Upper lobe of left lung (tissue), 4 donors: ENCODE measurements at regions not wholly inside any gene's neighbourhood (a gene's known extent, or its start where the extent isn't known, plus 50 kb on each side); places are given as distances from the start of the nearest gene placed in this dataset.

Source experiments
- EP300 ChIP-seq, 4 donors: sonication (generic); formaldehyde crosslinking; IDR thresholded peaks; one replicate each; pipeline ENCODE4 v1.5.1; 2017; ENCODE audit warnings: antibody characterized with exemption in 4 of 4, control low read depth in 2 of 4
- POLR2AphosphoS5 ChIP-seq, 2 donors: sonication (generic); formaldehyde crosslinking; IDR thresholded peaks; one replicate each; pipeline ENCODE4 v1.5.1; 2017; ENCODE audit warnings: antibody characterized with exemption in 2 of 2
- TF ChIP-seq, protein P1 (sequence below), 6 experiments: fragments of 450-650 bp in 4 of 6; fragments of 200-600 bp in 2 of 6; sonication (generic) in 2 of 6; IDR thresholded peaks; one replicate each; pipeline ENCODE4 v1.5.1; 2016 to 2019; ENCODE audit warnings: antibody characterized with exemption in 6 of 6

DNA sequence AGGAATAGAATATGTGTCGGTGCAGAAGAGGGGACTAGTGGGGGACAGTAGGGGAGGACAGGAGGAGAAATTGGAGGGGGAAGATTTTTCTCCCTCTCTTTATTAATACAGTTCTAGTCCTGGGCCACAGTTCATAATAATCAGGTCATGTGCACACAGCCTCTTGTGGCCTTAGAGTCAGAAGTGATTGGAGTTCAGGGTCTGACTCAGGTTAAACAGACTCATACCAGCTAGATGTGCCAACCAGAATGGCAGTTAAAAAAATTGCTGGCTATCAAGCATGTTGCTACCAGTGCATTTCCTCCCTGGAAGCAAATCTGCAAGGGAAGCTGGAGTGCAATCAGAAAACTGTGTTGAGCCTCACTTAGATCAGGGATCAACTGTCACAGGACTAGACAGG, 132.7 kb upstream of the MAP1B start:
- TF ChIP-seq, protein P1, sequence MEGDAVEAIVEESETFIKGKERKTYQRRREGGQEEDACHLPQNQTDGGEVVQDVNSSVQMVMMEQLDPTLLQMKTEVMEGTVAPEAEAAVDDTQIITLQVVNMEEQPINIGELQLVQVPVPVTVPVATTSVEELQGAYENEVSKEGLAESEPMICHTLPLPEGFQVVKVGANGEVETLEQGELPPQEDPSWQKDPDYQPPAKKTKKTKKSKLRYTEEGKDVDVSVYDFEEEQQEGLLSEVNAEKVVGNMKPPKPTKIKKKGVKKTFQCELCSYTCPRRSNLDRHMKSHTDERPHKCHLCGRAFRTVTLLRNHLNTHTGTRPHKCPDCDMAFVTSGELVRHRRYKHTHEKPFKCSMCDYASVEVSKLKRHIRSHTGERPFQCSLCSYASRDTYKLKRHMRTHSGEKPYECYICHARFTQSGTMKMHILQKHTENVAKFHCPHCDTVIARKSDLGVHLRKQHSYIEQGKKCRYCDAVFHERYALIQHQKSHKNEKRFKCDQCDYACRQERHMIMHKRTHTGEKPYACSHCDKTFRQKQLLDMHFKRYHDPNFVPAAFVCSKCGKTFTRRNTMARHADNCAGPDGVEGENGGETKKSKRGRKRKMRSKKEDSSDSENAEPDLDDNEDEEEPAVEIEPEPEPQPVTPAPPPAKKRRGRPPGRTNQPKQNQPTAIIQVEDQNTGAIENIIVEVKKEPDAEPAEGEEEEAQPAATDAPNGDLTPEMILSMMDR (IDR thresholded peaks at IDR 0.05), result no peak
- TF ChIP-seq EP300 (IDR thresholded peaks at IDR 0.05) (no peak), POLR2AphosphoS5 (IDR thresholded peaks at IDR 0.05) (no peak)
